ENCODE measurements at regions not wholly inside any gene's neighbourhood (a gene's known extent, or its start where the extent isn't known, plus 50 kb on each side); places are given as distances from the start of the nearest gene placed in this dataset.

- TF ChIP-seq ZNF384 (IDR thresholded peaks at IDR 0.05), result no peak
- TF ChIP-seq SUZ12 (IDR thresholded peaks at IDR 0.05), result no peak
- TF ChIP-seq FOXA1 (IDR thresholded peaks at IDR 0.05), result no peak
- TF ChIP-seq FOXK2 (IDR thresholded peaks at IDR 0.05), result no peak
- TF ChIP-seq L3MBTL2 (conservative IDR thresholded peaks at IDR 0.05), result no peak
- no peak for TF ChIP-seq CTBP1 (IDR thresholded peaks at IDR 0.05; ENCODE audit: borderline replicate concordance)
- TF ChIP-seq SP1 (IDR thresholded peaks at IDR 0.05), result no peak
- TF ChIP-seq LEF1 (IDR thresholded peaks at IDR 0.05; ENCODE audit: borderline replicate concordance), result no peak
- TF ChIP-seq BHLHE40 (IDR thresholded peaks at IDR 0.05; ENCODE audit: borderline replicate concordance), result no peak
- TF ChIP-seq ELF4 (IDR thresholded peaks at IDR 0.05), result no peak
- no peak for TF ChIP-seq FOXM1 (IDR thresholded peaks at IDR 0.05; ENCODE audit: borderline replicate concordance)
- TF ChIP-seq ARNT (IDR thresholded peaks at IDR 0.05), result no peak
- TF ChIP-seq HDGF (IDR thresholded peaks at IDR 0.05; ENCODE audit: borderline replicate concordance), result no peak
Observed at GRCh38 chr4:82124932-82125786, 248.6 kb downstream of the HNRNPD start.

Data from HEK293T (cell line).